C4-2B (cell line): ENCODE measurements at regions not wholly inside any gene's neighbourhood (a gene's known extent, or its start where the extent isn't known, plus 50 kb on each side); places are given as distances from the start of the nearest gene placed in this dataset.
A peak's percentile ranks its signal among the peaks of the same experiment; 100 is the strongest.

ENCODE experiments used
- H3K27ac ChIP-seq: fragments of 450-650 bp; 2 replicates; pipeline ENCODE4 v1.5.1; 2017
- ZFX ChIP-seq: fragments of 450-650 bp; IDR thresholded peaks from 2 replicates; pipeline ENCODE4 v1.6.1; 2017
- TF ChIP-seq, protein P1 (sequence below): fragments of 450-650 bp; conservative IDR thresholded peaks from 2 replicates; pipeline ENCODE4 v1.5.1; 2017; ENCODE audit warnings: mild to moderate bottlenecking

- no peak overlapping the region for H3K27ac ChIP-seq
- TF ChIP-seq, protein P1, sequence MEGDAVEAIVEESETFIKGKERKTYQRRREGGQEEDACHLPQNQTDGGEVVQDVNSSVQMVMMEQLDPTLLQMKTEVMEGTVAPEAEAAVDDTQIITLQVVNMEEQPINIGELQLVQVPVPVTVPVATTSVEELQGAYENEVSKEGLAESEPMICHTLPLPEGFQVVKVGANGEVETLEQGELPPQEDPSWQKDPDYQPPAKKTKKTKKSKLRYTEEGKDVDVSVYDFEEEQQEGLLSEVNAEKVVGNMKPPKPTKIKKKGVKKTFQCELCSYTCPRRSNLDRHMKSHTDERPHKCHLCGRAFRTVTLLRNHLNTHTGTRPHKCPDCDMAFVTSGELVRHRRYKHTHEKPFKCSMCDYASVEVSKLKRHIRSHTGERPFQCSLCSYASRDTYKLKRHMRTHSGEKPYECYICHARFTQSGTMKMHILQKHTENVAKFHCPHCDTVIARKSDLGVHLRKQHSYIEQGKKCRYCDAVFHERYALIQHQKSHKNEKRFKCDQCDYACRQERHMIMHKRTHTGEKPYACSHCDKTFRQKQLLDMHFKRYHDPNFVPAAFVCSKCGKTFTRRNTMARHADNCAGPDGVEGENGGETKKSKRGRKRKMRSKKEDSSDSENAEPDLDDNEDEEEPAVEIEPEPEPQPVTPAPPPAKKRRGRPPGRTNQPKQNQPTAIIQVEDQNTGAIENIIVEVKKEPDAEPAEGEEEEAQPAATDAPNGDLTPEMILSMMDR, result no peak
- no peak for TF ChIP-seq ZFX
Measured at GRCh38 chr5:117463881-117464570, 889.4 kb upstream of the SEMA6A start.

GRCh38 chr5:117461966-117462365, 887.3 kb upstream of the SEMA6A start:
- no peak overlapping the region for H3K27ac ChIP-seq
- no peak for TF ChIP-seq ZFX
- TF ChIP-seq, protein P1, result no peak

DNA sequence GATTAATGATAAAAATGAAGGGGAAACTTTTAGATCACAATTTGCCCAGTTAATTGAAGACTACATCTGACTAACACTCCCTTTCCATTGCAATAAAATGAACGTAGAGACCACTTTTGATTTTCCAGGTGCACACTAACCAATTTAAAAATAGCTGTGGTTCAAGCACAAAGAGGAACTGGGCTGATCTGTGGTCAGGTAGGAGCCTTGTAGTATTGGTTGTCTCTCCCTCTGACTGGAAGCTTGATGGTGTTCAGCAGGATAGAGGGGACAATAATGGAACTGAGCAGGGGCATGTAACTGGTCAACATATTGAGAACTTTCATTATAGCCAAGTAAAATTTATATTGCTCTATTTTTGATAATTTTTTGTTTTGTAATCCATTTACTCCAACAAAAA, 886.8 kb upstream of the SEMA6A start:
- TF ChIP-seq ZFX, result no peak
- TF ChIP-seq, protein P1, result no peak
- no peak overlapping the region for H3K27ac ChIP-seq

GRCh38 chr5:117457656-117458055, 883.0 kb upstream of the SEMA6A start:
- no peak overlapping the region for H3K27ac ChIP-seq
- TF ChIP-seq ZFX, result no peak
- TF ChIP-seq, protein P1, result no peak

- H3K27ac ChIP-seq, result no peak overlapping the region
- TF ChIP-seq ZFX, result no peak
- TF ChIP-seq, protein P1, result no peak
Measured at GRCh38 chr5:117456866-117457470, 882.3 kb upstream of the SEMA6A start.

GRCh38 chr5:117455236-117456233, 880.9 kb upstream of the SEMA6A start:
- TF ChIP-seq, protein P1, result peak; percentile 60
- TF ChIP-seq ZFX, result no peak
- peak overlapping the region; percentile 52 for H3K27ac ChIP-seq
